Myocyte (in vitro differentiated cells): ENCODE measurements at regions not wholly inside any gene's neighbourhood (a gene's known extent, or its start where the extent isn't known, plus 50 kb on each side); places are given as distances from the start of the nearest gene placed in this dataset.
A peak's percentile ranks its signal among the peaks of the same experiment; 100 is the strongest.
"Not testable (repeated sequence)": the region's sequence is repeated elsewhere in the genome, so short reads cannot be mapped to it uniquely, and the experiment has no call there.

ENCODE experiments used
- DNase-seq: peaks from one replicate; pipeline ENCODE4 v3.0.0-alpha.2; 2012; ENCODE audit warnings: low read depth

DNA sequence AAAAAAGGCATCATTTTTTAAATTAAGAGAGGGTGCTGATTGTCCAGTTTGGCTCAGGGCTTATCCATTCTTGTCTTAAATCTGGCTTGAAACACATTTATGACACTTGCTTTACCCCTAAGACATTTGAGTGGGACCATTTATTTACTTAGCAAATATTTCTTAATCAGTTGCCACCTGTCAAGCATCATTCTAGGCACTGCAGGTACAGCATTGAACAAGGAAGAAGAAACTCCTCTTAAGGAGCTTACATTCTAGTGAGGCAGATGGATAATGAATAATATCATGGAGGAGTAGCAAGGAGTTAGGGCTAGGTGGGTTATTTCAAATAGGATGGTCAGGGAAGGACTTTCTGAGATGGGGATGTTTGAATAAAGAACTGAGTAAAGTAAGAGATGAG is 189.8 kb downstream of the UTRN start:
- DNase-seq: no peak

DNA sequence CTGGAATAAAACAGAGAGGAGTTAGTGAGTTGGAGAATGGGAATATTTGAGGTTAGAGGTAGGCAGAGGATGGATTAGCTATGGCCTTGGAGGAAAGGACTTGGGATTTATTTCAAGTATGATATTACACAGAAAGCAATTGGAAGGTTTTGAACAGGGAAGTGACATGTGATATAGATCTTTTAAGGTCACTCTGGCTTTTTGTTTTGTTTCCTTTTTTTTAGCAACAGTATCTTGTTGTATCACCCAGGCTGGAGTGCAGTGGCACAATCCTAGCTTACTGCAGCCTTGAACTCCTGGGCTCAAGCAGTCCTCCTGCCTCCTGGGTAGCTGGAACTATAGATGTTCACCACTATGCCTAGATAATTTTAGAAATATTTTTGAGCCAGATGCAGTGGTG is 190.3 kb downstream of the UTRN start:
- DNase-seq: no peak

DNA sequence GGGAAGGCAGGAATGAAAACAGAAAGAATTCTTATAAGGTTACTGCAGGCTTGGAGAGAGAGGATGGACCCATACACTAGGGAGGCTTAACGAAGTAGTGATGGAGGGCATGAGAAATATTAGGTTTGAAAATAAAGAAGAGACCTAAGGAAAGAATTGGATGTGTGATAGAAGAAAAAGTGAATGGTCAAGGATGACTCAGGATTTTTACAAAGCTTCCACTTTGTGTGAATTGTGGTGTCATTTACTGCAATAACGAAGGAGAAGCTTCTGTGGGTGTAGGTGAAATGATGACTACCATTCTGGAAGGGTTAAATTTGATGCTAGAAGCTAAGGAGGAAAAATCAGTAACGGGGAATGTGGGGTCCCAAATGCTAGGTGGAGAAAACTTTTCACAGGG is 191.2 kb downstream of the UTRN start:
- DNase-seq: no peak

DNA sequence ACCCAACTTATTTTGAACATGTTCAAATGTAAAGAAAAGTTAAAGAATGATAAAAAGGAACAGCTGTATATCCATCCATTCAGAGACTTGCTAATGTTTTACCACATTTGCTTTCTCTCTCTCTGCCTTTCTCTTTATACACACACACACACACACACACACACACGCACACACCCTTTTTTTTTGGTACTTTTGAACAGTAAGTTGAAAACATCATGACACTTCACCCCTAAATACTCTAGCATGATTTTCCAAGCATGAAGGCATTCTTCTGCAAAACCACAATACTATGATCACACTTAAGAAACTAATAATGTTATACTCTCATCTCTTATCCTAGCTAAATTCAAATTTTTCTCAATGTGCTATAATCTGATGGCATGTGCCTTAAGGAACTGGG is 192.3 kb downstream of the UTRN start:
- DNase-seq: no peak

DNA sequence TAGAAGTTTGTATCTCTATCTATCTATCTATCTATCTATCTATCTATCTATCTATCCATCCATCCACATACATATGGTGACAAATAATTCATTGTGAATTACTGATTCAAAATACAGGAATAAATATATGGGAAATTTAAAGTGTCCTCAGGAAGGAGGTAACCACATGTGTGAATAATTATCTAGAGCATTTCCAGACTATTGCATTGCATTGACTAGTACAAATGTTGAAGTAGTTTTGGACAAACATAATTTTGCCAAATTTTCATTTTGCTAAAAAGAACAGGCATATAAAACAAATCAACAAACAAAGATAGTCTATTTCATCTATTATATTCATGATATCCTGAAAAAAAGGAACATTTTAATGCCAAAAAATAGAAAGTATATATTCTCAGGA is 192.7 kb downstream of the UTRN start:
- DNase-seq: no peak

DNA sequence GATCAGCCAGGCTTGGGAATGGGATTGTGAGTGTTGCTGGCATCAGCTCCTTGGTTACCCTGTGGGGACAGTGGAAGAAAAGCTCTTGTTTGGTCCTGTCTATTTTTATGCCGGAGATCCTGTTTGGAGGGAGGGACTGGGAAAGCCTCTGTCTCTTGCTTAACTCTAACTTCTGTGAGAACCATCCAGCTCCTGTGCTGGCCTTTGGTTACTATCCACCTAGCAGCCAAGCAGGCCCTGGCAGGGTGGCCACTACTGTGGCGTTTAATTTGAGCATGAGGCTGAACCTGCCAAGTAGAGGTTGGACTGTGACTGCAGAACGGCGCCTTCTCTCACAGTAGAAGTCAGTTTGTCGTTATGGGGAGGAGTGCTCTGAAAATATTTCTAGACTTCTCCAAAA is 193.3 kb downstream of the UTRN start:
- peak; percentile 18 for DNase-seq

DNA sequence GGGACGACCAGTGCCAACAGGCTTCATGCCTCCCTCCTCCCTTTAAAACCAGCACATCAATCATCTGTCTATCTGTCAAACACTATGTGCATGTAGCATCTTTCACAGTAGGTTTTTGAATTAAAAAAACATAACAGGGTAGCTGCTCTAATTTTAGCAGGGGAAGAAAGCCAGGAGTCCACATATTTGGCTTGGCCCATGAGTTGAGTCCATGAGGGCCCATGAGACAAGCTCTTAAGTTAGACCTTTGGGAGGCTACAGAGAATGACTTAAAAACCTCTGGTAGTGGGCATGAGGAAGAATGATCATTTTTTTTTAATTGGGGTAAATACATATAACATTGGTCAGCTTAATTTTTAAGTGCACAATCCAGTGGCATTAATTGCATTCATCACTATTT is 194.9 kb downstream of the UTRN start:
- DNase-seq: no peak

DNA sequence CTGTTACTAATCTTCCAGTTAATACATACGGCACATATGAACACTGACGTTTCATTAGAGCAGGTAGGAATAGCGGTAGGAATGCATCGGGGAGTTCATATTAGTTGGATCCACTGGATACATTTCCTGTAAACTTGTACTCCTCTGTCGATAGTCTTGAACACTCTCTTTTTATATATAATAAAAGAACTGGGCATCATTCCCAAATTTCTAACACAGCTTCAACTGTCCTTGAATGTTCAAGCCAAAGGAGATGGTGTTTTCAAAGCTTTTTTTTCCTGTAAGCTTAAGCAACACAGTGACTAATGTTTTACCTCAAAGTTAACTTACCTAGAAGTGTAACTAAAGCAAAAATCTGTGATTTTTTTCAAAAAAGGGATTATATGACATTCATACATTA is 195.3 kb downstream of the UTRN start:
- DNase-seq: no peak

DNA sequence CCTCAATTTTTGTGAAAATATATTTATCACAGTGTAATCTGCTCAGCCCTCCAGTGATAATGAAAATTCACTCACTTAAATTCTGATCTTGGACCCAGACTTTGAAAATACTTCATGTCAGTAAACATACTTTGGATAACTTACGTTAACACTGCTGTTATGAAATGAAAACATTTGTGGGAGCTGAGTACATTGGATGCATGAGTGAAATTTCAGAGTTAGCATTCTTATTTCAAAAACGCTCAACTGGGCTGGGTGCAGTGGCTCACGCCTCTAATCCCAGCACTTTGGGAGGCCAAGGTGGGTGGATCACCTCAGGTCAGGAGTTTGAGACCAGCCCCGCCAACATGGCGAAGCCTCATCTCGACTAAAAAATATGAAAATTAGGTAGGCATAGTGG is 196.4 kb downstream of the UTRN start:
- no peak for DNase-seq

DNA sequence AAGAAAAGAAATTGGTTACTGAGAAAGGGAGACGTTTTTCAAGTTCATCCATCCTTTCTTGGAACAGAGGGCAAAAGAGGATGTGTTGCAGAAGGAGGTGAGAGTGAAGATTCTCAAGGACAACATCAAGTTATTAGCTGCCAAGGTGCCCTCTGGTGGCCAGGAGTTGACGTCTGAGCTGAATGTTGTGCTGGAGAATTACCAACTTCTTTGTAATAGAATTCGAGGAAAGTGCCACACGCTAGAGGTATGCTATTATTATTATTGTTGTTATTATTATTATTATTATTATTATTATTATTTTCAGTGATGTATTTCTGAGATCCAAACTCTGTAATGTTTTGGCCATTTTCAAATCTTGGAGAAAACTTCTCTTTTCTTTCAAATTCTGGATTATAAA is 197.0 kb downstream of the UTRN start:
- peak; percentile 83 for DNase-seq

DNA sequence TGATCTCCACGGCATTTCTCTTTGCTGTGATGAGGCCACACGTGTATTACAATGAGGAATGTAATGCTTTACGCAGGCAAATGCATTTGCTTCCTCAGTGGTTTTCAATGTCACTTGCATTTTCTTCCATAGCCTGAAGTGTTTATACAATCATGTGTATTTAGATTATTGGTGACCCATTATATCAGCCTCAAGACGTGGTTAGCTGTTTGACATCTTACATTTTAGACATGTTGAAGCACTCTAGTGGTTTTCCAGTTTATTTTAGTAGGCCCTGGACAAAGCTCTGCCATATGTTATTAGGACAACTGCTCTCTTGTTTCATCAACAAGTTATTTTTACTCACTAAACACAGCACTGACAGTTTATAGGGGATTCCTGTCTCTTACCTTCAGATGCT is 200.4 kb downstream of the UTRN start:
- DNase-seq: peak; percentile 71

DNA sequence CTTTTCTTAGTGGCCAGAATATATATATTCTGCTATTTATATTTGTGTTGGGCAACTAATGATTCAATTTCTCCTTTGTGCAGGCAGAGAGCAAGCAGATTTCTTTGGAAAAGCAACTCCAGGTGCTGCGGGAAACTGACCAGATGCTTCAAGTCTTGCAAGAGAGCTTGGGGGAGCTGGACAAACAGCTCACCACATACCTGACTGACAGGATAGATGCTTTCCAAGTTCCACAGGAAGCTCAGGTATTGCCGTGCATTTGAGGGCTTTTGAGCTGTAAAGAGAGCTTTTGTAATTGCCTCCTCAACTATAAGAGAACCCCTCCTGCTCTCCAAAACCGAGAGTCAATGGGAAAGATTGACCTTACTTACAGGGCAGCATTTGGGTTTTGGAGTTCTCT is 203.5 kb downstream of the UTRN start:
- no peak for DNase-seq

DNA sequence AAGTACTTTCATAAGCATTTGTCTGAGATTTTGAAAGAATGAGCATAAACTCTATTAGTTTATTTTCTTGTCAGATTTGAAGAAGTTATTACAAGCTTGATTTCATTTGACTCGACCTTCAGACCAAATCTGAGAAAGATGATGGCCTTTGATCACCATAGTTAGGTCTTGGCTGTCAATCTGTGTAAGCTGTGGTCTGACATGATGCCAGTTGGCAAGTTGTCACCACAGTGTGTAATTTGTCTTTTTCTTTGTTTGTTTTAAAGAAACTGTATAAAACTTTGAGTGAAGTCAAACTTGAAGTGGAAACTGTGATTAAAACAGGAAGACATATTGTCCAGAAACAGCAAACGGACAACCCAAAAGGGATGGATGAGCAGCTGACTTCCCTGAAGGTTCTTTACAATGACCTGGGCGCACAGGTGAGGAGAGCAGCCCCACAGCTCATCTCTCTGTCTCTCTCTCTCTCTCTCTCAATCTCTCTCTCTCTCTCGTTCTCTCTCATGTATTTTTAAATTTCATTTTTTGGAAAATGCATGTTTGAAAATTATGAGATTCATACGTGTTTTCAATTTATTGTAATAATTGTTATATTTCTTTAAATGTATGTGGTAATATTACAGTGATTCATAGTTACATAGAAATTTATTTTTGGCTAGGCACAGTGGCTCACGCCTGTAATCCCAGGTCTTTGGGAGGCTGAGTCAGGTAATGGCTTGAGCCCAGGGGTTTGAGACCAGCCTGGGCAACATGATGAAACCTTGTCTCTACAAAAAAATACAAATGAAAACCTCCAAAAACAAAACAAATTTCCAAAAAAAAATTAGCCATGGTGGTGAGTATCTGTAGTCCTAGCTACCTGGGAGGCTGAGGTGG is 208.1 kb downstream of the UTRN start:
- peak; percentile 23 for DNase-seq

DNA sequence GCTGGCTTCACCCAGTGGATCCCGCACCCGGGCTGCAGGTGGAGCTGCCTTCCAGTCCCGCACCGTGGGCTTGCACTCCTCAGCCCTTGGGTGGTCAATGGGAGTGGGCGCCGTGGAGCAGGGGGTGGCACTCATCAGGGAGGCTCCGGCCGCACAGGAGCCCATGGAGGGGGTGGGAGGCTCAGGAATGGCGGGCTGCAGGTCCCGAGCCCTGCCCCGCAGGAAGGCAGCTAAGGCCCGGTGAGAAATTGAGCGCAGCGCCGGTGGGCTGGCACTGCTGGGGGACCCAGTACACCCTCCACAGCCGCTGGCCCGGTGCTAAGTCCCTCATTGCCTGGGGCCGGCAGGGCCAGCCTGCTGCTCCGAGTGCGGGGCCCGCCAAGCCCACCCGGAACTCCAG is 209.9 kb downstream of the UTRN start:
- DNase-seq: not testable (repeated sequence)

DNA sequence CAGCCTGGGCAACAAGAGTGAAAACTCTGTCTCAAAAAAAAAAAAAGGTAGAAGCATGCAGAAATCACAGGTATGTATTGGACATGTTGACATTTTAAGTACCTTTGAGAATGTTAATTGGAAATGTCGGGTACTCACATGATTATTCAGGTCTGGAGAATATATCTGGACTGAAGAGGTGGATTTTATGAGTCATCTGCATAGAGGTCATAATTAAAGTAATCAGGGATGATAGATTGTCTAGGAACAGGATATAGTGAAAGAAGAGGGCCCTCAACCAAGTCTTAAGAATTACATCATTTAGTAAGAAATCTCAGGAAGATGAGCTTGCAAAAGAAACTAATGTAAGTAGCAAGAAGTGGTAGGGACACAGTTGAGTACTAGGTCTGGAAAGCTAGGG is 212.5 kb downstream of the UTRN start:
- DNase-seq: no peak

DNA sequence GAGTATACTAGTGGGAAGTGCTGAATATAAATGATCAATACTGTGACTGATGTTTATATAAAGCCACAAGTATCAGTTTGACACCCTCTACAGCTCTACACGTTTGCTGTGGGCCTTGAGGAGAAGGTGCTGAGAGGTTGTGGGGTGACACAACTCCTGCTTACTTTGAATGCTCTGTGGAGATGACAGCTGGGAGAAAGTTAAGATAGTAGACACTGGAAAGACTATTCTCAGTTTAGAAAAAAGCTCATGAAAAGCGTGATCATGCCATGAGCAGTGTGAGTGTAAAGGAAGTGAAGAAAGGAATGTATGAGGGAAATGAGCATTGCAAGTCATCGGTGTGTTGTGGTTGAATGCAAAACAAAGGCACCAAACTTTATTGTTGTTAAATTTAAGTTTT is 215.8 kb downstream of the UTRN start:
- peak; percentile 22 for DNase-seq

DNA sequence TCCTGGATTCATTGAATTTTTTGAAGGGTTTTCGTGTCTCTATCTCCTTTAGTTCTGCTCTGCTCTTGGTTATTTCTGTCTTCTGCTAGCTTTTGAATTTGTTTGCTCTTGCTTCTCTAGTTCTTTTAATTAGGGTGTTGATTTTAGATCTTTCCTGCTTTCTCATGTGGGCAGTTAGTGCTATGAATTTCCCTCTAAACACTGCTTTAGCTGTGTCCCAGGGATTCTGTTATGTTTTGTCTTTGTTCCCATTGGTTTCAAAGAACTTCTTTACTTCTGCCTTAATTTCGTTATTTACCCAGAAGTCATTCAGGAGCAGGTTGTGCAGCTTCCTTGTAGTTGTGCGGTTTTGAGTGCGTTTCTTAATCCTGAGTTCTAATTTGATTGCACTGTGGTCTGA is 220.1 kb downstream of the UTRN start:
- not testable (repeated sequence) for DNase-seq

DNA sequence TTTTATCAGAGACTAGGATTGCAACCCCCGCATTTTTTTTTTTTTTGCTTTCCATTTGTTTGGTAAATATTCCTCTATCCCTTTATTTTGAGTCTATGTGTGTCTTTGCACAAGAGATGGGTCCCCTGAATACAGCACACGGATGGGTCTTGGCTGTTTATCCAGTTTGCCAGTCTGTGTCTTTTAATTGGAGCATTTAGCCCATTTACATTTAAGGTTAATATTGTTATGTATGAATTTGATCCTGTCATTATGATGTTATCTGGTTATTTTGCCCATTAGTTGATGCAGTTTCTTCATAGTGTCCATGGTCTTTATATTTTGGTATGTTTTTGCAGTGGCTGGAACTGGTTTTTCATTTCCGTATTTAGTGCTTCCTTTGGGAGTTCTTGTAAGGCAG is 220.9 kb downstream of the UTRN start:
- DNase-seq: not testable (repeated sequence)

DNA sequence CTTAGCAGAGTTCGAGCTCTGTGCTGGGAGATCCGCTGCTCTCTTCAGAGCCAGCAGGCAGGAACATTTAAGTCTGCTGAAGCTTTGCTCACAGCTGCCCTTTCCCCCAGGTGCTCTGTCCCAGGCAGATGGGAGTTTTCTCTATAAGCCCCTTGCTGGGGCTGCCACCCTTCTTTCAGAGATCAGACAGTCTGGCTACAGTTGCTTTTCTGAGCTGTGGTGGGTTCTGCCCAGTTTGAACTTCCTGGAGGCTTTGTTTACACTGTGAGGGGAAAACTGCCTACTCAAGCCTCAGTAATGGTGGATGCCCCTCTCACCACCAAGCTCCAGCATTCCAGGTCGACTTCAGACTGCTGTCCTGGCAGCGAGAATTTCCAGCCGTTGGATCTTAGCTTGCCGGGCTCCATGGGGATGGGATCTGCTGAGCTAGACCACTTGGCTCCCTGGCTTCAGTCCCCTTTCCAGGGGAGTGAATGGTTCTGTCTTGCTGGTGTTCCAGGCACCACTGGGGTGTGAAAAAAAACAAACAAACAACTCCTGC is 222.7 kb downstream of the UTRN start:
- not testable (repeated sequence) for DNase-seq

DNA sequence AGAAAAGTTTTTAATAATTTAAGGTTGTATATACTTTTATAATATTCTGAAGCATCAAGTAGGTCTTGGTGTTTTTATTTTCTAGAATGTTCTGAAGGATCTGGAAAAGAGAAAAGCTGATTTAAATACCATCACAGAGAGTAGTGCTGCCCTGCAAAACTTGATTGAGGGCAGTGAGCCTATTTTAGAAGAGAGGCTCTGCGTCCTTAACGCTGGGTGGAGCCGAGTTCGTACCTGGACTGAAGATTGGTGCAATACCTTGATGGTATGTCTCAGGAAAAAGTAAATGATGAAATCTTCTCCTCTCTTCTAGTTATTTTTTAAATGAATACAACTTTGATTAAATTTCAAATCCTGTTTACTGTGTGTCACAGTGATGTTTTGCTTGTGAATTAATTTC is 225.7 kb downstream of the UTRN start:
- DNase-seq: no peak

DNA sequence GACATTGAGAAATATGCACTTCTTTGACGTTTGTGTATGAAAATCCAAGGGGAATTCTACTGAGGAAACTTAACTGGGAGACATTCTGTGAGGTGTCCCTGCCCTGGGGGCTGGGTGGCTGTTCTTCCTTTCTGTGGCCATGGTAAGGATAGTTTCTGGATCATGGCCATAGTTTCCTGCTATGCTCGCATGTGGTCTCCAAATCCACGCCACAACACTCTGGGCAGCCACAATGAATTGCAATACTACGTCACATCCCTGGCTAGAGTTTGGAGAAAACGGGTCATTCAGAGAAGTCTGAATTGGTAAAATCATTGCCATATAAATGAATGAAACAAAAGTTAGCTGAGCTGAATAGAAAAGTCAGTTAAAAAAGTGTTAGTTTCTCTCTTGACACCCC is 230.6 kb downstream of the UTRN start:
- peak; percentile 57 for DNase-seq

DNA sequence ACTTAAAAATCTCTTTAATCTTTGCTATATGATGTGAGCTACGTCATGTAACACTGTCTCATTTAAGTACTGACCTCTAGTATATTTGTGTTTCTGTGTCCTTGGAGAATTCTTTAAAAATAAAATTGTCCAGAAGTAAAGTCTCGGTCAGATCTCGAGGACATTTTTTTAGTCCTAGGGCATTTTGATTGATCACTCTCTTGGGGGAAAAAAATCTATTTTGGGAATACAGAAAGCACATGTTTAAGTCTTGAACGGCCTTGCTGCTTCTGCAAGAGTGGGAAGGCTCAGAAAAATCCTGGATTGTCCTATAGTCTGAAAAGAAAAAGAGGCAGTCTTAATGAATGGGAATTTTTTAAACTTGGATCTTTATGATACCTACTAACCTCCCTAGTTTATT is 234.3 kb downstream of the UTRN start:
- DNase-seq: no peak

DNA sequence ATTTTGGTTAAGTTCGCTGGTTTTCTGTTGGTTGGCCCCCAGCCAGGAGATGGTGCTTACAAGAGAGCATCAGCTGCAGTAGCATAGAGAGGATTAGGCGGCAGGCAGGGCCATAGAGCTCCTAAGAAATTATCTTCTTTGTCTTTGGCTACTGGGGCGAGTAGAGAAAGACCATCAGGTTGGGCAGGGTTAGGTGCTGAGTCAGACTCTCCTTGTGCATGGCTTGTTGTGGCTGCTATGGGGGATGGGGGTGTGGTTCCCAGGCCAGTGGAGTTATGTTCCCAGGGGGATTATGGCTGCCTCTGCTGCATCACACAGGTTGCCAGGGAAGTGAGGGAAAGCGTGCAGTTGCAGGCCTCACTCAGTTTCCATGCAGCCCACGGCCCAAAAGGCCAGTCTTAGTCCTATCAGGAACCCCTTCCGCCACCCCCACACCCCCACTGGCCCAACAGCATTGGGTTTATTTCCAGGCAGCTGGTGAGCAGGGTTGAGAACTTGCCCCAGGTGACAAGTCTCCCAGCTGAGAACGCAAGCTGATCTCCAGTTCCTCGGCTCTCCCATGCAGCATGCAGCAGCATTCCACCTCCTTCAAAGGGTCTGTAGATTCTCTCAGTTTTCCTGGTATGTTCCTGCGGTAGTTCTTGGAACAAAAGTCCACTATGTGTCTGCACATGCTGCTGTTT is 243.7 kb downstream of the UTRN start:
- DNase-seq: peak; percentile 70
